Suprapubic skin (tissue), 4 donors: ENCODE measurements at regions not wholly inside any gene's neighbourhood (a gene's known extent, or its start where the extent isn't known, plus 50 kb on each side); places are given as distances from the start of the nearest gene placed in this dataset.

ENCODE experiments used
- POLR2A ChIP-seq, 2 donors: fragments of 450-650 bp; IDR thresholded peaks; one replicate each; pipeline ENCODE4 v1.6.1; 2017; ENCODE audit warnings: antibody characterized with exemption in 2 of 2, mild to moderate bottlenecking in 2 of 2, moderate library complexity in 2 of 2
- POLR2AphosphoS5 ChIP-seq, 3 donors: sonication (generic); formaldehyde crosslinking; IDR thresholded peaks; one replicate each; pipeline ENCODE4 v1.6.1; 2017; ENCODE audit warnings: antibody characterized with exemption in 3 of 3

DNA sequence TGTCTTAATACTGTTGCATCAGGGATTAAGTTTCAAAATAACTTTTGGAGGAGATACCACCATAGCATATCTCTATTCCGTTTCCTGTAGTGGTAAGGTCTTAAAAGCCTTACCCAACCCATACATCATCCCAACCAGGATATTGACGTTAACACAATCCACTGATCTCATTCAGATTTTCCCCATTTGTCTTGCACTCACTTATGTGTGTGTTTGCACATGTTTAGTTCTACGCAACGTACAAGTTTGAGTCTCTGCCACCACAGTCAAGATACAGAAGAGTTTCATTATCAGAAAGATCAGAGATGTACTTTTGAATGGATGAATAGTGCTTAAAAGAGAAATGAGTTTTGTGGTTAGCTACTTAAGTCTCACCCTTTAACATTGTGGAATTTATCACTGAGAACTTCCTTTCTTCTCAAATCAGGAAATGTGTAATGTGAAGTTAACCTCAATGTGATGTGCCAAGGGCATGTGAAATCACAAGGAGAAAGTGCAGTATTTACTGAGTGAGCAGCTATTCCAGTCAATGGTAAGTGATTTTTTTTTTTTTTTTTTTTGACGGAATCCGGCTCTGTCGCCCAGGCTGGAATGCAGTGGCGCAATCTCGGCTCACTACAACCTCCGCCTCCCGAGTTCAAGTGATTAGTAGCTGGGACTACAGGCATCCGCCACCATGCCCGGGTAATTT lies 69.2 kb upstream of the EPHA4 start:
- TF ChIP-seq POLR2A (IDR thresholded peaks at IDR 0.05) = no peak
- TF ChIP-seq POLR2AphosphoS5 (IDR thresholded peaks at IDR 0.05) = no peak
